KOPT-K1 (cell line): ENCODE measurements at regions not wholly inside any gene's neighbourhood (a gene's known extent, or its start where the extent isn't known, plus 50 kb on each side); places are given as distances from the start of the nearest gene placed in this dataset.

Source experiments
- H3K27ac ChIP-seq: fragments of 200-600 bp; sonication (generic); 2 replicates; pipeline ENCODE4 v1.5.1; 2016; ENCODE audit warnings: antibody characterized with exemption, mild to moderate bottlenecking, low read depth, low read length; ENCODE audit not compliant: poor library complexity, severe bottlenecking
- H3K36me3 ChIP-seq: fragments of 200-600 bp; sonication (generic); 2 replicates; pipeline ENCODE4 v1.5.1; 2017; ENCODE audit warnings: antibody characterized with exemption, mild to moderate bottlenecking, low read length, moderate library complexity; ENCODE audit not compliant: insufficient read depth
- H3K9me3 ChIP-seq: fragments of 200-600 bp; sonication (generic); 2 replicates; pipeline ENCODE4 v1.5.1; 2017; ENCODE audit warnings: antibody characterized with exemption, low read length, mild to moderate bottlenecking; ENCODE audit not compliant: insufficient read depth, poor library complexity, severe bottlenecking

GRCh38 chr6:168390749-168391420, 50.1 kb upstream of the SMOC2 start:
- Histone ChIP-seq H3K36me3 (no peaks in the 10 kb centered on the region), H3K9me3 (peaks cover 9% of the 10 kb centered on the region), H3K27ac (no peak overlapping the region)
